ENCODE measurements at regions not wholly inside any gene's neighbourhood (a gene's known extent, or its start where the extent isn't known, plus 50 kb on each side); places are given as distances from the start of the nearest gene placed in this dataset.

DNA sequence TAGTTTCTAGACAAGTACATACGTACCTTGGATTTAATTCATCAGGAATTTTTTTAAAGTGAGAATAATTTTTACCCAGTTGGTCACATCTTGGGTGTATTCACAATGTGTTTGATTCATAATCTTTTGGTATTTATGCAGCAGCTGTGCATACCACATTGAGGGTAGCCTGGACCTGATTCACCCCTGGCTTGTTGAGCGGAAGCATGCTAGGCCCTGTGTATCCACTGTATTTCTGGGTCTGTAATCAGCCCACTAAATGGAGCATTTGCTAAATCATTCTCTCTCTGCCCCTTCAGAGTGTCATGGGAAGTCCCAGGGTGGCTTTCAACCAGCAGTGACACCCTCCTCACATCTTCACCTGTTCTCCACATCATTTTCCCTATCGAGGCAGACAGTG, 203.8 kb upstream of the RGS6 start:
- H3K4me3 ChIP-seq (ENCODE audit: low read depth, low read length) = no peak overlapping the region
- DNase-seq (ENCODE audit: low read depth, low spot score) = no peak
- TF ChIP-seq, protein P1, sequence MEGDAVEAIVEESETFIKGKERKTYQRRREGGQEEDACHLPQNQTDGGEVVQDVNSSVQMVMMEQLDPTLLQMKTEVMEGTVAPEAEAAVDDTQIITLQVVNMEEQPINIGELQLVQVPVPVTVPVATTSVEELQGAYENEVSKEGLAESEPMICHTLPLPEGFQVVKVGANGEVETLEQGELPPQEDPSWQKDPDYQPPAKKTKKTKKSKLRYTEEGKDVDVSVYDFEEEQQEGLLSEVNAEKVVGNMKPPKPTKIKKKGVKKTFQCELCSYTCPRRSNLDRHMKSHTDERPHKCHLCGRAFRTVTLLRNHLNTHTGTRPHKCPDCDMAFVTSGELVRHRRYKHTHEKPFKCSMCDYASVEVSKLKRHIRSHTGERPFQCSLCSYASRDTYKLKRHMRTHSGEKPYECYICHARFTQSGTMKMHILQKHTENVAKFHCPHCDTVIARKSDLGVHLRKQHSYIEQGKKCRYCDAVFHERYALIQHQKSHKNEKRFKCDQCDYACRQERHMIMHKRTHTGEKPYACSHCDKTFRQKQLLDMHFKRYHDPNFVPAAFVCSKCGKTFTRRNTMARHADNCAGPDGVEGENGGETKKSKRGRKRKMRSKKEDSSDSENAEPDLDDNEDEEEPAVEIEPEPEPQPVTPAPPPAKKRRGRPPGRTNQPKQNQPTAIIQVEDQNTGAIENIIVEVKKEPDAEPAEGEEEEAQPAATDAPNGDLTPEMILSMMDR (IDR thresholded peaks at IDR 0.05; ENCODE audit: low read depth, low read length) = no peak
- in situ Hi-C loops (cut with HindIII; ENCODE audit: low sequenced_read_pairs) = no loop called here

DNA sequence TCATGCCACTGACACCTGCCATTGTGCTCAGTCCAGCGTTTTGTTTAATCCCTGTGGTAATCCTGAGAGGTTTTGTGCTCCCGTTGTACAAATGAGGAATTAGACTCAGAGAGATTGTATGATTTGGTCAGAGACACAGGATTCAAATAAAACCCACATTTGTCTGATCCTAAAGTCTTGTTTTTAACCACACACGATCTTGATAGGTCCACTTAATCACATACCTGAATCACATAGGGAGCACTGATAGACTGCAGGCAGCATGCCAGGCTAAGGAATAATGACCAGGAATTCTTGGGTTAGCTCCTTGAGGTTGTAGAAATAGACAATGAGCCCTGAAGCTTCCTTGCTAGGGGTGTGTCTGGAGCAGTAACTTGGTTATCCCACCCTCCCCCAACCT, 202.6 kb upstream of the RGS6 start:
- no peak for DNase-seq (ENCODE audit: low read depth, low spot score)
- no peak overlapping the region for H3K4me3 ChIP-seq (ENCODE audit: low read depth, low read length)
- in situ Hi-C loops (cut with HindIII; ENCODE audit: low sequenced_read_pairs) = no loop called here
- TF ChIP-seq, protein P1 (IDR thresholded peaks at IDR 0.05; ENCODE audit: low read depth, low read length) = no peak

DNA sequence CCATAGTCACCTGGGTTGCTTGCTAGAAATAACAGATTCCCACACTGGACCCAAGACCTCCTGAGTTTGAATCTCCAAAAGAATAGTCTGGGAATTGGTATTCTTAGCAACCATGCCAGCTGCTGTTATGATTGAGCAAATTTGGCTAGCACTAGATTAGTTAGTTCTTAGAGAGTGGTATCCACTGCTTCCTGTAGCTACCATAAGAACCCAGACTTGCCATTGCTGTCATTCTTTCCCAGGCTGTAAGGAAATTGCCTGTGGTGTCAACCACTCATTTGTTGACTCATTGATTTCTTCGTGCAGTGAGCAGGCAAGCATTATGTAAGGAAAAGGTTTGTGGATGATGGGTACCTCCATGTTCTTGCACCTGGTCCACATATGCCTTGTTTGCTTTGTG, 201.8 kb upstream of the RGS6 start:
- TF ChIP-seq, protein P1 (IDR thresholded peaks at IDR 0.05; ENCODE audit: low read depth, low read length) = no peak
- H3K4me3 ChIP-seq (ENCODE audit: low read depth, low read length) = no peak overlapping the region
- no peak for DNase-seq (ENCODE audit: low read depth, low spot score)
- in situ Hi-C loops (cut with HindIII; ENCODE audit: low sequenced_read_pairs) = no loop called here

DNA sequence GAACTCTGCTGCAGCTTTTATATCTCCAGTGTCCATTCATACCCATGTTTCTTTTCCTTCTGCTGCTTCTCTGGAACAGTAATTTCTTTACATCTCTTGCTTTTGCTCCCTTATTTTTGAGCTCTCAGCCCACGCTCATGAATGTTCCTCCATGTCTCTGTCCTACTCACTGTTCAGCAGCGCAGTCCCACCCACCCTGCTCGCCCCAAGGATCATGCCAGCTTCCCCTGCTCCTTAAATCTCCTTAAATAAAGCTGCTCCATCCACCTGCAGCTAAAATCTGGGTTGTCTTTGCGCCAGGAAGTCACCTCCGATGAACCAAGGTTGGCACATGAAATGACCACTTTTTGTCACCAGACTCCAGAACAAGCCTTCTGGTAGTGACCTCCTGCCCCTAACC, 201.1 kb upstream of the RGS6 start:
- no peak for DNase-seq (ENCODE audit: low read depth, low spot score)
- in situ Hi-C loops (cut with HindIII; ENCODE audit: low sequenced_read_pairs) = no loop called here
- TF ChIP-seq, protein P1 (IDR thresholded peaks at IDR 0.05; ENCODE audit: low read depth, low read length) = no peak
- H3K4me3 ChIP-seq (ENCODE audit: low read depth, low read length) = no peak overlapping the region

DNA sequence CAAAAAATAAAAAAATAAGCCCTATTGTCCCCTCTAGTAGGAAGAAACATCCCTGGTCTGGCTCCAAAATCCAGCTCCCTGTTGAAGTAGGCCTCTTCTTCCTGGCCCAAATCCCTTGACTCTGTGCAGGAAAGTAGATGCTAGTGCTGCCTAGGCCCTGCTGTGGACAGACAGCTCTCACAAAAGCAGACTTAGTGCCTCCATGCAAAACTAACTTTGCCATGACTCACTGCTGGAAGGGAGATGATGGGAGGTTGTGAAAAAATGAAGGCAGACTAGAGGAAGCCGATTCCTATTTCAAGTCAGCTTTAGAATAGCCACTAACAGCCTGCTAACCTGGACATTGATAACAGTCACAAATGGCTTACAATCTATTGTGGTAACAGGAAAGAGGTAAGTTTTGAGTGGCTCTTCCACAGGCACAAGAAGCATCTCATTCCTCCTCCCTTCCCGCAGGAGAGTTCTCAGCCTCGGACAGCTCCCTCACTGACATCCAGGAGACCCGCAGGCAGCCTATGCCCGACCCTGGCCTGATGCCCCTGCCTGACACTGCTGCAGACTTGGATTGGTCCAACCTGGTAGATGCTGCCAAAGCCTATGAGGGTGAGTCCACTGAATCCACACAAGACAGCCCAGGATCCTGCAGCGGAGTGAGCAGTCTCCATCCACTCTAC, 198.9 kb upstream of the RGS6 start:
- in situ Hi-C loops (cut with HindIII; ENCODE audit: low sequenced_read_pairs) = no loop called here
- TF ChIP-seq, protein P1 (IDR thresholded peaks at IDR 0.05; ENCODE audit: low read depth, low read length) = no peak
- DNase-seq (ENCODE audit: low read depth, low spot score) = peak; percentile 62
- H3K4me3 ChIP-seq (ENCODE audit: low read depth, low read length) = no peak overlapping the region

DNA sequence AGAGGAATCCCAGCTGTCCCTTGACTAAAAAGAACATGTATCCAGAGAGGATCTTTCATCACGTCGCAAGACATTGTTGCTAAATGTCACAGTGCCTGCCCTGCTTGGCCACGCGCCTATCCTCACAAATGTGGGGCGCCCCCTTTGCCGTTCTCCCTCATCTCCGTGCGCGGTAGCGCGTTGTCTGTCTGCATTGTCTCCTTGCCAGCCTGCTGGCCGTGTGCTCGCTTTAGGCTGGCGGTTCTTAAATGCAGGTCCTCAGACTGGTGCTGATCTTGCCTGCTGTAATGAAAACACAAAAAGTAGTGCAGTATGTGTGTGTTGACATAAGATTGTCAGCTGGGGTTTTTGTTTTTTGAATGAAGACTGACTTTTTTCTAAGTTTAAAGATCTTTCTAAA, 198.2 kb upstream of the RGS6 start:
- DNase-seq (ENCODE audit: low read depth, low spot score) = no peak
- in situ Hi-C loops (cut with HindIII; ENCODE audit: low sequenced_read_pairs) = no loop called here
- no peak overlapping the region for H3K4me3 ChIP-seq (ENCODE audit: low read depth, low read length)
- TF ChIP-seq, protein P1 (IDR thresholded peaks at IDR 0.05; ENCODE audit: low read depth, low read length) = no peak

Data from astrocyte of the spinal cord (primary cell).